SHP77 (cell line): ENCODE measurements at regions not wholly inside any gene's neighbourhood (a gene's known extent, or its start where the extent isn't known, plus 50 kb on each side); places are given as distances from the start of the nearest gene placed in this dataset.
A peak's percentile ranks its signal among the peaks of the same experiment; 100 is the strongest.

ENCODE experiments used
- DNase-seq, 2 experiments: peaks; one replicate each; lab custom pipeline; 2025; lab: John Stamatoyannopoulos, UW

- no peak for DNase-seq
Observed at GRCh38 chr6:126607289-126607688, 267.4 kb downstream of the CENPW start.

- no peak for DNase-seq
Observed at GRCh38 chr6:126608681-126609080, 268.8 kb downstream of the CENPW start.

GRCh38 chr6:126614642-126615504, 275.0 kb downstream of the CENPW start:
- no peak for DNase-seq

GRCh38 chr6:126616866-126617265, 277.0 kb downstream of the CENPW start:
- no peak for DNase-seq

GRCh38 chr6:126618639-126619343, 278.9 kb downstream of the CENPW start:
- DNase-seq, result no peak

- no peak for DNase-seq
Observed at GRCh38 chr6:126620719-126621118, 280.8 kb downstream of the CENPW start.

- no peak for DNase-seq
Observed at GRCh38 chr6:126625019-126625418, 285.1 kb downstream of the CENPW start.

GRCh38 chr6:126628125-126628524, 288.2 kb downstream of the CENPW start:
- DNase-seq, result no peak

GRCh38 chr6:126631363-126631762, 291.4 kb downstream of the CENPW start:
- DNase-seq, result no peak

GRCh38 chr6:126632271-126632670, 292.4 kb downstream of the CENPW start:
- DNase-seq, result no peak

- no peak for DNase-seq
Observed at GRCh38 chr6:126633373-126633772, 293.5 kb downstream of the CENPW start.

GRCh38 chr6:126640356-126640755, 300.4 kb downstream of the CENPW start:
- DNase-seq, result no peak

GRCh38 chr6:126640921-126641320, 301.0 kb downstream of the CENPW start:
- no peak for DNase-seq

- no peak for DNase-seq
Observed at GRCh38 chr6:126641641-126642040, 301.7 kb downstream of the CENPW start.

GRCh38 chr6:126643352-126643751, 303.4 kb downstream of the CENPW start:
- no peak for DNase-seq

- DNase-seq, result no peak
Observed at GRCh38 chr6:126650931-126651330, 311.0 kb downstream of the CENPW start.

- DNase-seq, result peak in 1 of 2 experiments; percentile 2
Observed at GRCh38 chr6:126657561-126658175, 317.8 kb downstream of the CENPW start.

GRCh38 chr6:126660376-126660775, 320.5 kb downstream of the CENPW start:
- DNase-seq, result no peak

GRCh38 chr6:126661646-126662045, 321.7 kb downstream of the CENPW start:
- no peak for DNase-seq

- DNase-seq, result no peak
Observed at GRCh38 chr6:126662966-126663365, 323.1 kb downstream of the CENPW start.

- DNase-seq, result no peak
Observed at GRCh38 chr6:126664271-126664670, 324.4 kb downstream of the CENPW start.

- DNase-seq, result no peak
Observed at GRCh38 chr6:126665551-126665950, 325.6 kb downstream of the CENPW start.

GRCh38 chr6:126667071-126667470, 327.2 kb downstream of the CENPW start:
- DNase-seq, result no peak
